ENCODE measurements at regions not wholly inside any gene's neighbourhood (a gene's known extent, or its start where the extent isn't known, plus 50 kb on each side); places are given as distances from the start of the nearest gene placed in this dataset.
"Not testable (repeated sequence)": the region's sequence is repeated elsewhere in the genome, so short reads cannot be mapped to it uniquely, and the experiment has no call there.

GRCh38 chr3:171915275-171915674 is 72.1 kb downstream of the TMEM212 start:
- DNase-seq (ENCODE audit: low spot score in 2 of 2) (no peak), FAIRE-seq (peak; percentile 48)

- FAIRE-seq: no peak
- no peak for DNase-seq (ENCODE audit: low spot score in 2 of 2)
Measured at GRCh38 chr3:171916888-171917287, 73.7 kb downstream of the TMEM212 start.

DNA sequence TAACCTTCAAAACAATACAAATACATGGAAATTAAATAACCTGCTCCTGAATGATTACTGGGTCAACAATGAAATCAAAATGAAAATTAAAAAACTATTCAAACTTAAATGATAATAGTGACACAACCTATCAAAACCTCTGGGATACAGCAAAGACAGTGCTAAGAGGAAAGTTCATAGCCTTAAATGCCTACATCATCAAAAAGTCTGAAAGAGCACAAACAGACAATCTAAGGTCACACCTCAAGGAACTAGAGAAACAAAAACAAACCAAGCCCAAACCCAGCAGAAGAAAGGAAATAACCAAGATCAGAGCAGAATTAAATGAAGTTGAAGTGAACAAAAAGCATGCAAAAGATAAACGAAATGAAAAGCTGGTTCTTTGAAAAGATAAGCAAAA is 79.5 kb downstream of the TMEM212 start:
- FAIRE-seq; DNase-seq (ENCODE audit: low spot score in 2 of 2): not testable (repeated sequence)

- FAIRE-seq; DNase-seq (ENCODE audit: low spot score in 2 of 2): not testable (repeated sequence)
Measured at GRCh38 chr3:171923668-171924067, 80.5 kb downstream of the TMEM212 start.

GRCh38 chr3:171924864-171925263 is 81.7 kb downstream of the TMEM212 start:
- DNase-seq (ENCODE audit: low spot score in 2 of 2); FAIRE-seq: not testable (repeated sequence)

DNA sequence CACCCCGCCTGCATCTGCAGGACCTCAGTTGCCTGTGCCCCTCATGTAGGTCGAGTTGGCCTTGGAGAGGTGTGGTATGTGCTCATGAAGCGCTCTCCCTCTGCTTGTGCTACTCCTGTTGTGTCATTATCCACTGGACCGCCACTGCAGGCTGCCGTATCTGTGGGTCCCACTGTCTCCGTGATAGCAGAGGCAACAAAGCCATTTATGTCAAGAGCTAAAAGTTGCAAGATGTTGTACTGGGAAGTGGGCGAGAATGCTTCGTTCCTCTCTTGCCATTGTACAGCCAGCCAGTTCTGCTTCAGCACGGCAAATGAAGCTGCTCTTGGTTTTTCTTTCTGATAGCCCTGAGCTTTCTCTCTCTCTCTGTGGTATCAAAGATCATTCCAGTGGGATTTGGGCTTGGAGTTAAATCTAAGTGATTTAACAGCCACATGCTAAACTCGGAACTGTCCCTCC is 89.0 kb downstream of the TMEM212 start:
- FAIRE-seq (no peak), DNase-seq (ENCODE audit: low spot score in 2 of 2) (no peak)

- DNase-seq (ENCODE audit: low spot score in 2 of 2): no peak
- no peak for FAIRE-seq
Measured at GRCh38 chr3:171933441-171933840, 90.3 kb downstream of the TMEM212 start.

DNA sequence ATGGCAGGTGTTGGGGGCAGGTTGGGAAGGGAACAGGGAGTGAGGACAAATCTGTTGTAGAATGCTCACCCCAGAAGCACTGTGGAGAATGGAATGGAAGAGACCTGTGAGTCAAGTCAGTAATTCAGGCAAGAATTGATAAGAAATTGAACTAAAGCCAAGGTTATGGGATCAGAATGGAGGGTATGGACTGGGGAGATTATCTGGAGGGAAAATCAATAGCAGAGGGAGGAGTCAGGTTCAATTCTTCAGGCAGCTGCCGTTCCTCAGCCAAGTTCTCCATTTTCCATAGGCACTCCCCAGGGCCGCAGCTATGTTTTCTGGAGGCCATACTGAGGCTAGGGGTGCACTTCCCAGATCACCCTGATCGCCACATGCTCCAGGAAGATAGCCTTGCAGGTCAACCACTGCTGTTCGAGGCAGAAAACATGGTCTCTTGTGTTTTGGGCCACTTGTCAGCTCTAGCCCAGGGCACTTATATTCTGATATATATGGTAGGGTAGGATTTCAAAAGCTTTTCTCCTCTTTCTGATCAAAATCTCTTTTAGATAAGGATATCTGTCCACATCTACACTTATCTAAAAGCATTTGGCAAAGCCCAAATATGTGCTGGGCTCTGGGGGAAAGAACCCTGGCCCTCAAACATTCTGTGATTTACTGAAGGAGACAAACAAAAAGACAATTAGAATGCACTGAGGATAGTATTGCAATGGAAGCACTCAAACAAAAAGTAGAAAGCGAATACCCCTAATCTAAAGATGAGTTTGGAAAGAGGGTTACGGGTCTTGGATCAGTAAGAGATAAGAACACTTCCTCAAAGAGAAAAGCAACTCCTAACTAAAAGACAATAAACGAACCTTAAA is 92.3 kb downstream of the TMEM212 start:
- FAIRE-seq: no peak
- no peak for DNase-seq (ENCODE audit: low spot score in 2 of 2)

GRCh38 chr3:171936191-171936841 is 93.2 kb downstream of the TMEM212 start:
- DNase-seq (ENCODE audit: low spot score in 2 of 2): no peak
- no peak for FAIRE-seq

- no peak for DNase-seq (ENCODE audit: low spot score in 2 of 2)
- no peak for FAIRE-seq
Measured at GRCh38 chr3:171939578-171939977, 96.4 kb downstream of the TMEM212 start.

DNA sequence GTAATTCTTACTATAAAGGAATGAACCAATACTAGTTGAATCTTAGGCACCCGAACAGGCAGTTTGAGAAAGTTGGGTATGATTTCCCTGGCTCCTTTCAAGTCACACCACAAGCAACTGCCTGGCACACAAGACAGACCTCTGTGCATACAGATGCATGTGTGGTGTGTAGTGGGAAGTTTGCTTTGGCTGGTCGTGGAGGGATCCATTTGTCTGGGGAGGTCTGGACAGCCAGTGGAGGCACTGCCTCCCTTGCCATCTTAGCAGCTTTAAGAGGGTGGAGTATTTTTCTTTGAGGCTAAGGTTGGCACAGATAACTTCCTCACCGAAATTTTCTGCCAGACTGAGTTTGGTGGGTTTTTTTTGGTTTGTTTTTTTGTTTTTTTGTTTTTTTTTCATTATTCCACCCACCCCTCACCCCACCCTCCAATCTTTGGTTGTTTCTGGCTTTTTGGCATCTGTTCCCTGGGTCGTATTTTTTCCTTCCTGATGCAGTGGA is 97.1 kb downstream of the TMEM212 start:
- DNase-seq (ENCODE audit: low spot score in 2 of 2) (no peak), FAIRE-seq (no peak)

- no peak for FAIRE-seq
- no peak for DNase-seq (ENCODE audit: low spot score in 2 of 2)
Measured at GRCh38 chr3:171943262-171944117, 95.9 kb upstream of the FNDC3B start.

DNA sequence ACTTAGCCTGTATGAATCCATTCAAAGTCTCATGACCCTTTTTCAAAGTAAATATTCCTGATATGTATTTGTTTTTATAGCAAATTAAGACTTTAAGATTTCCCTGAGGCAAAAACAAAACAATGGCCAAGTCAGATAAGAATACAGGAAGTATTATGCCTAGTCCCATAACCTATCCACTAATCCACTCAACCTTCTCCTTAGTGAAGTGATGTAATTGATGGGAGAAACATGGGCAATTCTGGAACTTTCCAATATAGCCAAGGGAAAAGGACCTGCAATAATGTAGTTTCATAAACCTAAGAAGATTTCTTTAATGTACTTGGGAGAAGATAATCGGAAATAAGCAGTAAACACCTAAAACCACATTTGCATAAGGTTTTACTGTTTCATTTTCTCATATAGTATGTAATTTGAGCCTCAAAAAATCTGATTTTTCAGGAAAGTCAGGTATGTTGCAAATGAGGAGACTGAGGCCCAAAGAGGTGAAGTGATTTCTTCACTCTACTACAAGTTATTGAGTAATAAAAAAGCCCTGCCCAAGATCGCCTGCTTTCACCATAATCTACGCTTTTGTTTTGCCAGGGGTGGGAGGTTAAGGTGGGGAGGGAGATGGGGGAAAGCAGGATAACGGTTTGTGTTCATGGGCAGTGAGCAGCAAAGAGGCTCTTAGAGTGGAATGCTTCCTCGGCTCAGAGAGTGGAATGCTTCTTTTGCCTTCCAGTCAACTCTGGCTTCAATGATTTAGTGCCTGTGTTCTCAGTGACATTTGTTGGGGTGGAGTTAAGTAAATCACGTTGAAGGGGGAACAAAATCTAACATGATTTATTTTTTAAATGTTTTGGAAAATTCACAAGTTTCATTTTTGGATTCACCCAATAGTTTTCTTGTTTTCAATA is 95.0 kb upstream of the FNDC3B start:
- DNase-seq (ENCODE audit: low spot score in 2 of 2): no peak

DNA sequence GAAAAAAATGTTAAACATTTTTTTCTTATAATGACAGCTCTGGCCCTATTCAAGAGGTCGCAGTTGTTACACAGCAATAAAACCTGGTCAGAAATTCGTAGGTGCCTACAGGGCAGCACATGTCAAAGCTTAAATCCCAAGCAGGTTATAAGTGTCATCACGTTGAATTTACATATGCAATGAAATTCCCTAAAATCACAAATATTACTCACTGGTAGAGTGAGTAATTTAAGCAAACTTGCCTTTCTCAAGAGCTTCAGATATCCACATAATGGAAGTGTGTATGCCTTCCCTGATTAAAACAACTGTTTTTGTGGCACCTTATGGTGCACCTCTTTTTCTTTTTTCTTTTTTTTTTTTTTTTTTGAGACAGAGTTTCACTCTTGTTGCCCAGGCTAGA is 90.7 kb upstream of the FNDC3B start:
- FAIRE-seq (no peak), DNase-seq (ENCODE audit: low spot score in 2 of 2) (no peak)

More for the DNA sequence above, 95.0 kb upstream of the FNDC3B start:
- FAIRE-seq: no peak

GRCh38 chr3:171949554-171949953 is 89.8 kb upstream of the FNDC3B start:
- DNase-seq (ENCODE audit: low spot score in 2 of 2) (no peak), FAIRE-seq (no peak)

DNA sequence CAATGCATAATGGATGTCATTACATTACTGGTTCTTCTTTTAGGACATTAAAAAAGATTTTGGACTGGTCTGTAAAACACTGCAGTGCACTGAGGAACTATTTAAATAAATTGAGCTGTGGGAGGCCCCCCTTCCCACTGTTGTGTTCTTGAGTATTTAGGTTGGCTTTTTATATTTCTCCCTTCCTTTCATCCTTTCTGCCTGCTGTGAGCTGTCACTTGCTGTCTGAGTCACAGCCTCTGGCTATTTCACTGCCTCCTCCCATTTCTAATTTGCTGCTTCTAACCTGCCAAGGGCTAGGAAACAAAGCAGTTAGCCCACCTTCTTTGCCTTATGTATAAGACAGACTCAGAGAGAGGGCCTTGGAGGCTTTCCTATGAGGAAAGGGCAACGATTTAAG is 89.0 kb upstream of the FNDC3B start:
- FAIRE-seq (no peak), DNase-seq (ENCODE audit: low spot score in 2 of 2) (peak in 1 of 2 donors; percentile 7)

GRCh38 chr3:171951597-171951996 is 87.8 kb upstream of the FNDC3B start:
- FAIRE-seq (no peak), DNase-seq (ENCODE audit: low spot score in 2 of 2) (no peak)

DNA sequence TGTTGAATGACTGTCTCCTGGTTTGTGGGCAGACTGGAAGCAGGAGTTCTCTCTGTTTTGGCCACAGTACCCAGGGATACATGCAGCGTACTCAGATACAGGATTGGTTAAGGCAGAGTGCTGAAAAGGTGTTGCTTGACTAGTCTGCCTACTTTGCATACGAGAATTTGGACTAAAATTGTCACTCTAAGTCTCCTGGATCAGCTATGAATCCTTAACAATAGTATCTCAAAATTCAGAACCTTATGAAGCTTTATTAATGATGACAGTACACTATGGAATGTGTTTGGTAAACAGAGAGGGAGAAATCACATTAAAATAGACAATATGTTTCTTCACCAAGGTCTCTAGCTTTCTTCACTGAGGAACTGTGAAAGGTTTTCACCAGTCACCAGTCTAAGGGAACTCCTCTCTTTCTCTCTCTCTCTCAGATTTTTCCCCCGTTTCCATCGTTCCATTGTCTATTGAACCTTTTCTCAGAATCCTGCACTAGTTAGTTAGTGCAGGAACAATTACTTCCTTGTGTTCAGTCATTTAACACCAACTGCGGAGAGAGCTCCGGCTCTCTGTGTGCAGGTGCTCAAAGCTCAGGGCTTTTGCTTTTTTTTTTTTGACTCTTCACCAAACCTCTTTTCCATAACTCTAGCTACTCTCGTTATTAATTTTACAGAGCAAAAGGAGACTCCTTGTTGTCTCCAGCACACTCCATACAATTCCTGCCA is 85.9 kb upstream of the FNDC3B start:
- FAIRE-seq: no peak
- DNase-seq (ENCODE audit: low spot score in 2 of 2): no peak

Measured in frontal cortex (tissue), 3 donors.